Sigmoid colon (tissue), 6 donors: ENCODE measurements at regions not wholly inside any gene's neighbourhood (a gene's known extent, or its start where the extent isn't known, plus 50 kb on each side); places are given as distances from the start of the nearest gene placed in this dataset.

ENCODE experiments used
- DNase-seq: peaks from one replicate; pipeline ENCODE4 v3.0.0-alpha.2; 2019
- H3K27ac ChIP-seq, 4 donors: fragments of 200-600 bp; sonication (generic); one replicate each; pipeline ENCODE4 v1.5.1; 2016 to 2019; ENCODE audit warnings: mild to moderate bottlenecking in 1 of 4
- H3K27me3 ChIP-seq, 3 donors: fragments of 200-600 bp; sonication (generic); one replicate each; pipeline ENCODE4 v1.5.1; 2019; ENCODE audit warnings: mild to moderate bottlenecking in 1 of 3
- H3K36me3 ChIP-seq, 4 donors: fragments of 200-600 bp; sonication (generic); one replicate each; pipeline ENCODE4 v1.5.1; 2016 to 2019
- H3K4me1 ChIP-seq, 4 donors: fragments of 200-600 bp; sonication (generic); one replicate each; pipeline ENCODE4 v1.5.1; 2017 to 2019
- H3K4me3 ChIP-seq, 4 donors: fragments of 200-600 bp; sonication (generic); one replicate each; pipeline ENCODE4 v1.5.1; 2017 to 2019; ENCODE audit warnings: mild to moderate bottlenecking in 2 of 4, moderate library complexity in 1 of 4
- H3K9me3 ChIP-seq, 4 donors: fragments of 200-600 bp in 3 of 4; sonication (generic) in 3 of 4; one replicate each; pipeline versions ENCODE4 v1.5.1 to v1.6.1; 2013 to 2019
- EP300 ChIP-seq, 4 donors: sonication (generic); formaldehyde crosslinking; IDR thresholded peaks; one replicate each; pipeline ENCODE4 v1.6.1; 2017; ENCODE audit warnings: antibody characterized with exemption in 4 of 4
- POLR2A ChIP-seq, 2 donors: fragments of 450-650 bp; IDR thresholded peaks; one replicate each; pipeline ENCODE4 v1.6.1; 2016; ENCODE audit warnings: antibody characterized with exemption in 2 of 2, mild to moderate bottlenecking in 2 of 2, moderate library complexity in 2 of 2
- POLR2AphosphoS5 ChIP-seq, 4 donors: sonication (generic); formaldehyde crosslinking; IDR thresholded peaks; one replicate each; pipeline ENCODE4 v1.6.1; 2017; ENCODE audit warnings: antibody characterized with exemption in 4 of 4
- WGBS, 2 donors: extraction: QIAGEN DNeasy Blood & Tissue Kit; methylation state at CpG; one replicate each; pipeline ENCODE4 v1.1.7; 2013; 5-methylcytosine and 5-hydroxymethylcytosine counted together
- intact Hi-C: fragments of 100-400 bp; cut with DNase I; formaldehyde crosslinking; loops from one replicate; pipeline ENCODE4 v1.15.1; 2023
- TF ChIP-seq, protein P1 (sequence below), 4 experiments: fragments of 450-650 bp in 3 of 4; fragments of 200-600 bp in 1 of 4; IDR thresholded peaks; one replicate each; pipeline ENCODE4 v1.5.1; 2016 to 2019; ENCODE audit warnings: antibody characterized with exemption in 4 of 4, mild to moderate bottlenecking in 3 of 4, moderate library complexity in 2 of 4
- donor health status: healthy with polysubstance abuse.
- donor health status: healthy.

DNA sequence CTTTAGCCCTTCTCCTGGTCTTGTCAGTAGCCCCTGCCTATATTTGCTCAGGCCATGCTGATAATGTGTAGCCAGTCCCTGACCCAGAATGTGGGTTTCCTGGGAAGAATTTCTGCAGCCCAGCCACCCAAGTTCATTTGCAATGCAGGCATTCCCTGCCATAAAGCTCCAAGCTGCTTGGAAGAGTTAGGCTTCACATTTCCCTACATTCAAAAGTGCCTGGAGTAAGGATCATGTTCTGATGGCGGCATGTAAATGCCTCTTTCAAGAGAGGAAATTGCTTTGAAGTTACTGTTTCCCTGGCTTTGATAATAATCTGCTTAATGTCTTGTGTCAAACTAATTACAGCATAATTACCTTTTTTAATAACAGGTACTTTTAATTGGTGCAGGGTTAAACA lies 266.1 kb downstream of the MIAT start:
- Histone ChIP-seq H3K4me3 (no peak overlapping the region), H3K36me3 (no peaks in the 10 kb centered on the region), H3K4me1 (no peaks in the 10 kb centered on the region), H3K27me3 (no peaks in the 10 kb centered on the region), H3K9me3 (no peaks in the 10 kb centered on the region), H3K27ac (no peak overlapping the region)
- DNase-seq, result no peak
- WGBS, 2 donors, result 21 to 25% methylated on average over 1 of the region's 1 CpG
- intact Hi-C loops, result no loop called here
- TF ChIP-seq EP300 (IDR thresholded peaks at IDR 0.05) (no peak), POLR2AphosphoS5 (IDR thresholded peaks at IDR 0.05) (no peak), POLR2A (IDR thresholded peaks at IDR 0.05) (no peak)
- TF ChIP-seq, protein P1, sequence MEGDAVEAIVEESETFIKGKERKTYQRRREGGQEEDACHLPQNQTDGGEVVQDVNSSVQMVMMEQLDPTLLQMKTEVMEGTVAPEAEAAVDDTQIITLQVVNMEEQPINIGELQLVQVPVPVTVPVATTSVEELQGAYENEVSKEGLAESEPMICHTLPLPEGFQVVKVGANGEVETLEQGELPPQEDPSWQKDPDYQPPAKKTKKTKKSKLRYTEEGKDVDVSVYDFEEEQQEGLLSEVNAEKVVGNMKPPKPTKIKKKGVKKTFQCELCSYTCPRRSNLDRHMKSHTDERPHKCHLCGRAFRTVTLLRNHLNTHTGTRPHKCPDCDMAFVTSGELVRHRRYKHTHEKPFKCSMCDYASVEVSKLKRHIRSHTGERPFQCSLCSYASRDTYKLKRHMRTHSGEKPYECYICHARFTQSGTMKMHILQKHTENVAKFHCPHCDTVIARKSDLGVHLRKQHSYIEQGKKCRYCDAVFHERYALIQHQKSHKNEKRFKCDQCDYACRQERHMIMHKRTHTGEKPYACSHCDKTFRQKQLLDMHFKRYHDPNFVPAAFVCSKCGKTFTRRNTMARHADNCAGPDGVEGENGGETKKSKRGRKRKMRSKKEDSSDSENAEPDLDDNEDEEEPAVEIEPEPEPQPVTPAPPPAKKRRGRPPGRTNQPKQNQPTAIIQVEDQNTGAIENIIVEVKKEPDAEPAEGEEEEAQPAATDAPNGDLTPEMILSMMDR (IDR thresholded peaks at IDR 0.05), result no peak

DNA sequence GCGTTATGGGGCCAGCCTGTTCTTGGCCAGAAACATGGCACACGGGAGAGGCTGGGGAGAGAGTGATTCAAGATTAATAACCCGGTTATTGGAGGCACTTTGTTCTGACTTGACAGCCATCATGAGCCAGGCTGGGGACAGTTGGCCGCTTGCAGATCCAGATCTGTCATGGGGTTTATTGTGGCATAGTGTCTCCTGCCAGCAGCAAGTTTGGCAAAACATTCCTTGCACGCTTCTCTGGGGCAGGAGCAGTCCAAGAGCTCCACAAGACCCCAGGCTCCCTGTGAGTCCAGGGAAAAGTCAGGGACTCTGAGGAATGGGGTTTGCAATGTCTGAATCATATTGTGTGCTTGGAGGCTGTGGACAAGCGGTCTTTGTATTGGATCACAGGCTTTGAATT lies 270.4 kb downstream of the MIAT start:
- DNase-seq, result no peak
- intact Hi-C loops, result no loop called here
- H3K27ac ChIP-seq, result no peak overlapping the region
- no peaks in the 10 kb centered on the region for H3K4me1 ChIP-seq
- WGBS, 2 donors, result 71 to 76% methylated on average over 6 of the region's 6 CpGs
- no peak overlapping the region for H3K4me3 ChIP-seq
- no peaks in the 10 kb centered on the region for H3K27me3 ChIP-seq
- H3K36me3 ChIP-seq, result no peaks in the 10 kb centered on the region
- H3K9me3 ChIP-seq, result no peaks in the 10 kb centered on the region
- TF ChIP-seq POLR2AphosphoS5 (IDR thresholded peaks at IDR 0.05), result no peak
- TF ChIP-seq EP300 (IDR thresholded peaks at IDR 0.05), result no peak
- TF ChIP-seq, protein P1 (IDR thresholded peaks at IDR 0.05), result no peak
- TF ChIP-seq POLR2A (IDR thresholded peaks at IDR 0.05), result no peak

DNA sequence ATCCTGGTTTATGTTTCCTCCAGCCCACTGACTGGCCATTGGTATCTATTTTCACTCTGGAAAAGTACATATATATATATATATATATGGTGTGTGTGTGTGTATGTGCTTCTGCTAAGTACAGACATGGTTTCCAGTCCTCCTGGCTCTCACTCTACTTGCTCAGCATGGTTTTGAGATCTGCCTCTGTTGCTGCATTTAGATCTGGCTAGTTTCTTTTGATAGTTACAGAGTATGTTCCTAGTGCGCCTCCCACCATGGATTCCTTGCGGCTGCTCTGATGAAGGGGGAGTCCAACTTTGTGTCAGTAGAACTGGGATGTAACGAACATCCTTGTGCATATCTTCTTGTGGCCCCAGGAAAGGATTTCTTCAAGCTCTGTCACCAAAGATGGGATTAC lies 274.1 kb downstream of the MIAT start:
- 87 to 91% methylated on average over 3 of the region's 3 CpGs for WGBS, 2 donors
- Histone ChIP-seq H3K9me3 (no peaks in the 10 kb centered on the region), H3K27me3 (no peaks in the 10 kb centered on the region), H3K27ac (no peak overlapping the region), H3K36me3 (no peaks in the 10 kb centered on the region), H3K4me1 (no peaks in the 10 kb centered on the region), H3K4me3 (no peak overlapping the region)
- intact Hi-C loops, result no loop called here
- TF ChIP-seq POLR2A (IDR thresholded peaks at IDR 0.05) (no peak), POLR2AphosphoS5 (IDR thresholded peaks at IDR 0.05) (no peak), EP300 (IDR thresholded peaks at IDR 0.05) (no peak)
- TF ChIP-seq, protein P1 (IDR thresholded peaks at IDR 0.05), result no peak
- DNase-seq, result no peak

DNA sequence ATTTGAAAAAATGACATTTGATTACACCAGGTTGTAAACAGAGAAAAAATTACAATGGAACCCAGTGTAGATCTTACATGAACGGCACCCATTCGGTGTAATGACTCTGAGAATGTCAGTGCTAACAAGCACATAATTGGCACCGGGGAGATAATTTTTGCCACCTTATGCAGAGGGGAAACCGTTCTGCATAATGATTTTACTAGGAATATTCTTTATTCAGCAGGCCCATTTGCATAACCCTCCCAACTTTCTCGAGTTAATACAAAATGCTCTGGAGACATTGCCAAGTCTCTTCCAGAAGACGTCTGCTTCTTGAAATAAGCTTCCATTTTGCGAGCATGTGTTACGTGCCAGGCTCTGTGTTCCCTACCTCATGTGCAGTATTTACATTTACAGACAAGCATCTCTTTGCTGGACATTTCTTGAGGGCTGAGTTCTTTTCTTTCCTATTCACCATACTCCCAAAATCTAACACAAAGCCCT lies 275.8 kb downstream of the MIAT start:
- no peak for DNase-seq
- no peaks in the 10 kb centered on the region for H3K4me1 ChIP-seq
- no peaks in the 10 kb centered on the region for H3K9me3 ChIP-seq
- H3K36me3 ChIP-seq, result no peaks in the 10 kb centered on the region
- TF ChIP-seq EP300 (IDR thresholded peaks at IDR 0.05) (no peak), POLR2A (IDR thresholded peaks at IDR 0.05) (no peak), POLR2AphosphoS5 (IDR thresholded peaks at IDR 0.05) (no peak)
- TF ChIP-seq, protein P1 (IDR thresholded peaks at IDR 0.05), result no peak
- no peaks in the 10 kb centered on the region for H3K27me3 ChIP-seq
- 75 to 81% methylated on average over 8 of the region's 8 CpGs for WGBS, 2 donors
- H3K4me3 ChIP-seq, result no peak overlapping the region
- H3K27ac ChIP-seq, result no peak overlapping the region
- intact Hi-C loops, result no loop called here

DNA sequence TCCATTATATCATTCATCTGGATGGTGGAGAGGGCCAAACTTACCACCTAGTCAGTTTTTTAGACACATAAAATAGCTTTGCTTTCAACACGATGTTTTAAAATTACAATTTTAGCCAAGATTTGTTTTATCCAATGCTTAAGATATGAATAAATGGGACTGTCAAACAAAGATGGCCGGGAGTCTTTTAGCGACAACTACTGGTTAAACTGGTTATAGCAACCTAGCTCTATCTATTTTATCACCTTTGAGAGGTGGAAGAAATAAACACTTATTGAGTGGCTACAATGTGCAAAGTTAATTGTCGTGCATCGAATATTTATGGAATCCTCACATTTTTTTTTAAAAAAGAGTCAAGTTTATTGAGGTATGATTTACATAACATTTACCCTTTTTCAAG lies 279.8 kb downstream of the MIAT start:
- H3K36me3 ChIP-seq, result no peaks in the 10 kb centered on the region
- 91 to 93% methylated on average over 5 of the region's 5 CpGs for WGBS, 2 donors
- H3K27ac ChIP-seq, result no peak overlapping the region
- no peaks in the 10 kb centered on the region for H3K4me1 ChIP-seq
- no peak for TF ChIP-seq POLR2AphosphoS5 (IDR thresholded peaks at IDR 0.05)
- TF ChIP-seq POLR2A (IDR thresholded peaks at IDR 0.05), result no peak
- TF ChIP-seq EP300 (IDR thresholded peaks at IDR 0.05), result no peak
- TF ChIP-seq, protein P1 (IDR thresholded peaks at IDR 0.05), result no peak
- no peak overlapping the region for H3K4me3 ChIP-seq
- intact Hi-C loops, result no loop called here
- H3K27me3 ChIP-seq, result no peaks in the 10 kb centered on the region
- DNase-seq, result no peak
- no peaks in the 10 kb centered on the region for H3K9me3 ChIP-seq
